ENCODE measurements at regions not wholly inside any gene's neighbourhood (a gene's known extent, or its start where the extent isn't known, plus 50 kb on each side); places are given as distances from the start of the nearest gene placed in this dataset.

GRCh38 chr13:105142556-105142955 is 1392.9 kb downstream of the EFNB2 start:
- Histone ChIP-seq H3K27me3 (ENCODE audit: insufficient read depth, low read length, poor library complexity) (no peaks in the 10 kb centered on the region), H3K79me2 (ENCODE audit: insufficient read depth, low read length) (no peaks in the 10 kb centered on the region), H2AFZ (ENCODE audit: low read depth, low read length) (peak overlapping the region; percentile 3; the same call in 1 of the 2 replicates), H3K4me3 (ENCODE audit: low read depth in 1 of 2, low read length in 2 of 2) (no peak overlapping the region), H4K20me1 (ENCODE audit: insufficient read depth, low read length) (no peaks in the 10 kb centered on the region), H3K36me3 (ENCODE audit: insufficient read depth, low read length) (no peaks in the 10 kb centered on the region), H3K9me3 (ENCODE audit: insufficient read depth, low read length, severe bottlenecking) (no peaks in the 10 kb centered on the region), H3K4me2 (ENCODE audit: insufficient read depth, low read length) (no peak overlapping the region), H3K9ac (ENCODE audit: low read depth, low read length) (no peak overlapping the region), H3K4me1 (ENCODE audit: insufficient read depth, low read length) (peaks cover 58% of the 10 kb centered on the region), H3K27ac (ENCODE audit: low read length) (no peak overlapping the region)
- no peak for DNase-seq
- no peak for TF ChIP-seq EZH2 (IDR thresholded peaks at IDR 0.05; ENCODE audit: borderline replicate concordance, low read depth, low read length, severe bottlenecking)
- no peak for ATAC-seq (ENCODE audit: insufficient read depth, low read depth)

GRCh38 chr13:105139380-105140285 is 1395.8 kb downstream of the EFNB2 start:
- Histone ChIP-seq H3K9me3 (ENCODE audit: insufficient read depth, low read length, severe bottlenecking) (no peaks in the 10 kb centered on the region), H3K4me3 (ENCODE audit: low read depth in 1 of 2, low read length in 2 of 2) (peak overlapping the region; percentile 20 to 56; a peak in 3 of 4 replicates), H3K4me2 (ENCODE audit: insufficient read depth, low read length) (peak overlapping the region; percentile 60), H3K36me3 (ENCODE audit: insufficient read depth, low read length) (no peaks in the 10 kb centered on the region), H2AFZ (ENCODE audit: low read depth, low read length) (peak overlapping the region; percentile 75), H3K27ac (ENCODE audit: low read length) (peak overlapping the region; percentile 93), H3K27me3 (ENCODE audit: insufficient read depth, low read length, poor library complexity) (no peaks in the 10 kb centered on the region), H3K79me2 (ENCODE audit: insufficient read depth, low read length) (no peaks in the 10 kb centered on the region; the same call in 1 of the 2 replicates), H3K9ac (ENCODE audit: low read depth, low read length) (peak overlapping the region; percentile 59), H3K4me1 (ENCODE audit: insufficient read depth, low read length) (peaks cover 84% of the 10 kb centered on the region), H4K20me1 (ENCODE audit: insufficient read depth, low read length) (no peaks in the 10 kb centered on the region)
- ATAC-seq (ENCODE audit: insufficient read depth, low read depth) = peak; percentile 77
- DNase-seq = peak; percentile 84
- peak; percentile 87 for TF ChIP-seq CTCF (IDR thresholded peaks at IDR 0.05; ENCODE audit: borderline replicate concordance, extremely low read depth, low read length, poor library complexity, severe bottlenecking)
- TF ChIP-seq EZH2 (IDR thresholded peaks at IDR 0.05; ENCODE audit: borderline replicate concordance, low read depth, low read length, severe bottlenecking) = no peak

- no peaks in the 10 kb centered on the region for H3K9me3 ChIP-seq (ENCODE audit: insufficient read depth, low read length, severe bottlenecking)
- peak overlapping the region; percentile 59 for H3K9ac ChIP-seq (ENCODE audit: low read depth, low read length)
- H3K4me1 ChIP-seq (ENCODE audit: insufficient read depth, low read length) = peaks cover 87% of the 10 kb centered on the region
- peak overlapping the region in 1 of 2 experiments; percentile 56; a peak in 2 of 4 replicates for H3K4me3 ChIP-seq (ENCODE audit: low read depth in 1 of 2, low read length in 2 of 2)
- H3K36me3 ChIP-seq (ENCODE audit: insufficient read depth, low read length) = no peaks in the 10 kb centered on the region
- ATAC-seq (ENCODE audit: insufficient read depth, low read depth) = peak; percentile 32
- TF ChIP-seq EZH2 (IDR thresholded peaks at IDR 0.05; ENCODE audit: borderline replicate concordance, low read depth, low read length, severe bottlenecking) (no peak), CTCF (IDR thresholded peaks at IDR 0.05; ENCODE audit: borderline replicate concordance, extremely low read depth, low read length, poor library complexity, severe bottlenecking) (no peak)
- peak overlapping the region; percentile 93 for H3K27ac ChIP-seq (ENCODE audit: low read length)
- no peak for DNase-seq
- peak overlapping the region; percentile 75 for H2AFZ ChIP-seq (ENCODE audit: low read depth, low read length)
- H3K79me2 ChIP-seq (ENCODE audit: insufficient read depth, low read length) = no peaks in the 10 kb centered on the region; the same call in 1 of the 2 replicates
- peak overlapping the region; percentile 60 for H3K4me2 ChIP-seq (ENCODE audit: insufficient read depth, low read length)
- H3K27me3 ChIP-seq (ENCODE audit: insufficient read depth, low read length, poor library complexity) = no peaks in the 10 kb centered on the region
- H4K20me1 ChIP-seq (ENCODE audit: insufficient read depth, low read length) = no peaks in the 10 kb centered on the region
These were observed 1396.4 kb downstream of the EFNB2 start for GRCh38 chr13:105139048-105139379.
